ENCODE measurements at regions not wholly inside any gene's neighbourhood (a gene's known extent, or its start where the extent isn't known, plus 50 kb on each side); places are given as distances from the start of the nearest gene placed in this dataset.
"Not testable (repeated sequence)": the region's sequence is repeated elsewhere in the genome, so short reads cannot be mapped to it uniquely, and the experiment has no call there.

- no peak for DNase-seq
Measured at GRCh38 chr20:1845163-1845523, 50.1 kb upstream of the SIRPA start.

GRCh38 chr20:1844325-1845162 lies 50.7 kb upstream of the SIRPA start:
- DNase-seq = peak; percentile 28 to 47

GRCh38 chr20:1842281-1842680 lies 52.9 kb upstream of the SIRPA start:
- DNase-seq = no peak

GRCh38 chr20:1841554-1842140 lies 53.6 kb upstream of the SIRPA start:
- peak; percentile 32 to 53 for DNase-seq

GRCh38 chr20:1840817-1841553 lies 54.2 kb upstream of the SIRPA start:
- DNase-seq = no peak

- not testable (repeated sequence) for DNase-seq
Measured at GRCh38 chr20:1839376-1840317, 55.6 kb upstream of the SIRPA start.

GRCh38 chr20:1838556-1839279 lies 56.5 kb upstream of the SIRPA start:
- peak in 1 of 2 donors; percentile 29 for DNase-seq

- no peak for DNase-seq
Measured at GRCh38 chr20:1835186-1836035, 59.8 kb upstream of the SIRPA start.

- DNase-seq = no peak
Measured at GRCh38 chr20:1833728-1834726, 61.2 kb upstream of the SIRPA start.

- no peak for DNase-seq
Measured at GRCh38 chr20:1833216-1833615, 62.0 kb upstream of the SIRPA start.

- DNase-seq = no peak
Measured at GRCh38 chr20:1832634-1833033, 62.6 kb upstream of the SIRPA start.

- DNase-seq = no peak
Measured at GRCh38 chr20:1831606-1832005, 63.6 kb upstream of the SIRPA start.

- DNase-seq = no peak
Measured at GRCh38 chr20:1831096-1831495, 64.1 kb upstream of the SIRPA start.

GRCh38 chr20:1830240-1830639 lies 65.0 kb upstream of the SIRPA start:
- peak; percentile 35 to 62 for DNase-seq

- no peak for DNase-seq
Measured at GRCh38 chr20:1829531-1829930, 65.7 kb upstream of the SIRPA start.

GRCh38 chr20:1828786-1829131 lies 66.4 kb upstream of the SIRPA start:
- no peak for DNase-seq

- peak; percentile 94 to 95 for DNase-seq
Measured at GRCh38 chr20:1827974-1828785, 67.0 kb upstream of the SIRPA start.

GRCh38 chr20:1827510-1827973 lies 67.7 kb upstream of the SIRPA start:
- no peak for DNase-seq

Data from hippocampal formation (tissue), 2 donors.